NCI-H187 (cell line): ENCODE measurements at regions not wholly inside any gene's neighbourhood (a gene's known extent, or its start where the extent isn't known, plus 50 kb on each side); places are given as distances from the start of the nearest gene placed in this dataset.

Source experiments
- DNase-seq, 2 experiments: peaks; one replicate each; lab custom pipeline; 2025; lab: John Stamatoyannopoulos, UW

- no peak for DNase-seq
Measured at GRCh38 chr4:178556796-178557195, 1114.6 kb upstream of the AGA start.

- no peak for DNase-seq
Measured at GRCh38 chr4:178577933-178578332, 1135.7 kb upstream of the AGA start.

- DNase-seq: no peak
Measured at GRCh38 chr4:178595500-178596138, 1153.4 kb upstream of the AGA start.

- DNase-seq: no peak
Measured at GRCh38 chr4:178598672-178599071, 1156.4 kb upstream of the AGA start.

DNA sequence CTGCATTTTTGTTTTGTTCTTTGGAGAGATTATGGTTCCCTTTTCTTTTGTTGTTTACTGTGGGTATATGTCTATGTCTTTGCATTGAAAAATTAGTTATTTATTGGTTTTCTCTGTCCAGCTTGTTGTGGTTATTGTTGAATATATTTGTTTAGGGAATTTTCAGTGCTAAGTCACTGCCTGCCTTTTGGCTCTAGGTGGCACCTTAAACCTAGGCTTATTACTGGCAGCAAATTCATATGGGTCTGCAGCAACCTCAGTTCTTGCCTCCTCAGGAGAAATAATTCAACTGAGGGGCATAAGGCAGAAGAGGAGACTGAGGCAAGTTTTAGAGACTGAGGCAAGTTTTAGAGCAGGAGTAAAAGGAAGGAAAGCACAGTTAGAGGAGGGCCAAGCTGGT, 1157.3 kb upstream of the AGA start:
- no peak for DNase-seq

DNA sequence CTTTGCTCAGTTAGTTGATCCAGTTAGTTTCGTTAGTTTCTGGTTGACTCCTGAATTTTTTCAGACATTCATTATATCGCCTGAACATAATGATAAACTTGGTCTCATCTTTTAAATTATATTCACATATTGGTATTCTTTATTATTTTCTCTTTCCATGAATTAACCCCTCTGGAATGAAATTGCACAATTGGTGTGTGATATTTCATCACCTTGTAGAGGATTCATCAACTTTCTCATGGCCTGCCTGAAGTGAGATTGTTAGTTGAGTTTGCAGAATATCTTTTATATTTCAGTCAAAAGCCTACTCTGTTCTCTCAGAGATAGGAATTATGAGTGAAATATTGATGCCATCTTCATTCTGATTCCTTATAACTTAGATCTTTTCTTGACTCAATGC, 1160.6 kb upstream of the AGA start:
- no peak for DNase-seq

DNA sequence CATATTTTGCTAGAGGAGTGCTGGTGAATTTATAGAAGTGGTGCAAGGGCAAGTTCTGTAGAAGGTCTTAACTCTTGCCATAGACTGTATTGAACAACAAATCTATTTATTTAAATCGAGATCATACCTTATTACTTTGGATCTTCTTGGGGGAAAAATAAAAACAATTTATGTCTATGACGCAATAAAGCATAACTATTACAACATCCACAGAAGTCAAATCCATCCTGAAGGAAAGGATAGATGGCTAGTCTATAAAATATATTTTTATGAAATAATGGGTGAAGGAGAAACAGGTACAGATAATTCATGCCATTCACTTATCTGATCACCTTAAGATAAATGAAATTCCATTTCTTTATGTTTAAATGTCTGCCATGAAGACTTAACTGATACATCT, 1168.8 kb upstream of the AGA start:
- DNase-seq: no peak

DNA sequence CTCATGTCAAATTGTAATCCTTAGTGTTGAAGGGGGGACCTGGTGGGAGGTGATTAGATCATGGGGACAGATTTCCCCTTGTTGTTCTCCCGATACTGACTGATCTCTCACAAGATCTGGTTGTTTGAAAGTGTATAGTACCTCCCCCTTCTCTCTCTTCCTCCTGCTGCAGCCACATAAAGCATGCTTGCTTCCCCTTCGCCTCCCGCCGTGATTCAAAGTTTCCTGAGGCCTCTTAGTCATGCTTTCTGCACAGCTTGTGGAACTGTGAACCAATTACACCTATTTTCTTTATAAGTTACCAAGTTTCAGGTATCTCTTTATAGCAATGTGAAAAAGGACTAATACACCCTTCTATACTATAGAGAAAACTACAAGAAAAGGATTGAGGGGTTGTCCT, 1170.5 kb upstream of the AGA start:
- no peak for DNase-seq

GRCh38 chr4:178632415-178632814, 1190.2 kb upstream of the AGA start:
- no peak for DNase-seq

DNA sequence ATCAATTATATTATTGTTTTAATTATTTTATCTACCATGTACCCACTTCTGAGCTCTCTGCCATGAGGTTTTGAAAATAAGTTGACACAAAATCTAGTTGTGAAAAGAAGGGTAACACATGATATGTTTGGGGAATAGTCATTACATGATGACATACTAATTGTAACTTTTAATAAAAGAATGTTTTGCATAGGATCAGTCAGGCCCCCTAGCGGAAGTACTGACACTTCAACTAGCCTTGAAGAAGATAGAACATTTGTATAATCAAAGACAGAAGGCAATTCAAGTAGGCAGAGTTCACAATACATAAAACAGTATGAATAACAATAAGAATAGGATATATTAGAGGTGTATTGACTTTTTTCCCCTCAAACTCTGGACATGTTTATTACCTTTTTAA, 1191.0 kb upstream of the AGA start:
- DNase-seq: no peak

DNA sequence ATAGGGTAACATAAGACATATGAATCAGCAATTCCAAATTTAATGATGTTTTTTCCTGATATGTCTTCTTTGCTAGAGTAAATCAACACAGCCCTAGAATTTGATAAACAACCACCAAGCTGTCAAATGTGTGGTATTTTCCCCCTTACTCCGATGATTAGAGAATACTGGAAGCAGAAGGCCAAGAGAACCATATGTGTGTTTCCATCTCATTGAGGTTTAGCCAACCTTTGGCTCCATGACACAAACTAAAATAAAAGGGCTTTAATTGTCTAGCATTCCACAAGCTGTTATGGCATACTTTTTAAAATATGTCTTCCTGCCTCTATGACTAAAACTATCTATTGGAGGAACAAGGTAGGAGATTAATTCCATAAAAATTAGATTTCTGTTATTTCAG, 1222.4 kb upstream of the AGA start:
- no peak for DNase-seq

- DNase-seq: no peak
Measured at GRCh38 chr4:178665916-178666315, 1223.7 kb upstream of the AGA start.

GRCh38 chr4:178671766-178672165, 1229.5 kb upstream of the AGA start:
- no peak for DNase-seq

- no peak for DNase-seq
Measured at GRCh38 chr4:178672512-178672911, 1230.3 kb upstream of the AGA start.

GRCh38 chr4:178681871-178682270, 1239.6 kb upstream of the AGA start:
- no peak for DNase-seq

GRCh38 chr4:178689926-178690325, 1247.7 kb upstream of the AGA start:
- no peak for DNase-seq

DNA sequence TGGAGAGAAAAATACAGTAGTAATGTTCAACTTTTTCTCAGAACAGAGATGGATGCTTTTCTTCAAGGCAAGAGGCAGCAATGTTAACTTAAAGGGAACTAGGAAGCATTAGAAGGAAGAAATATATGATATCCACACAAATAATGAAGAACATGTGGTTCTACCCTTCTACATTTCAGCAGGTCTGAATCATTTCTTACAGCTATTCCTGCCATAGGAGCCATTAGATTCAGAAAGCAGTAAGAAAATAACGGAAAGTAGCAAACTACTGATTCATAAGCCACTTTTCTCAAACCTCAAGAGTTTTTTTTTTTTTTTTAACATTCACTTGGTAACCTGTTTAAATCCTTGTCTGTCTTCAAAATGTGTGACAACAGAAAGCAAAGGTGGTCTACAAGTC, 1251.6 kb upstream of the AGA start:
- DNase-seq: no peak

DNA sequence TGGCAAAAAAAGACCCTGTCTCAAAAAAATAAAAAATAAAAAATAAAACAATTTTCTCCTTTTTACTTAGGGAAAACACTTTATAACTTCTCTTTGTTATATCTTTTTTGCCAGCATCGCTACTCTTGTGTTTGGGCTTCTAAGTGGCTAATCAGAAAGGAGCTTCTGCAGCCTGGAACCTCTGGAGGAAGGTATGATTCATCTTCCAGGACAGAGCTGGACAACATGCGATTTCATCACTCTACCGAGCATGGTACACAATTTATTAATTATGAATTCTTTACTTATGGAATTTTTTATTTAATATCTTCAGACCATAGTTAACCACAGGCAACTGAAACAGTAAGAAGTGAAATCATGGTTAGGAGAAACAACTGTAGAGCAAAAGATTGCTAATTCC, 1254.3 kb upstream of the AGA start:
- DNase-seq: no peak

DNA sequence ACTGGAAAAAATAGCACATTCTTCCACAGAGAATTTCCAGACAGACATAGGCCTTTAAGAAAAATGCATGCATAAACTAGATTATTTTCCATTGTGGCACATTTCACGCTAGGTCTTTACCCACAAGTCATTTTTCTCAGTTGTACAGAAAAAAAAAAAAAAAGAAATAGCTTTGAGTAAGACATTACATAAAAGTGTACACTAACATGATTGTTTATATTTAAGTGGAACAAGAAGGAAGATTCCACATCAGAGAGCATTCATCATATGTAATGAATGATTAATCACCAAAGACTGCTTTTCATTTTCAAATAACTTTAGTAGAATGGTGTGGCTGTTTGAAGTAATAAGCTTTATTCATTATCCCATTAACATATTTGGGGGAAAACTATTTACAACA, 1270.2 kb upstream of the AGA start:
- DNase-seq: no peak

DNA sequence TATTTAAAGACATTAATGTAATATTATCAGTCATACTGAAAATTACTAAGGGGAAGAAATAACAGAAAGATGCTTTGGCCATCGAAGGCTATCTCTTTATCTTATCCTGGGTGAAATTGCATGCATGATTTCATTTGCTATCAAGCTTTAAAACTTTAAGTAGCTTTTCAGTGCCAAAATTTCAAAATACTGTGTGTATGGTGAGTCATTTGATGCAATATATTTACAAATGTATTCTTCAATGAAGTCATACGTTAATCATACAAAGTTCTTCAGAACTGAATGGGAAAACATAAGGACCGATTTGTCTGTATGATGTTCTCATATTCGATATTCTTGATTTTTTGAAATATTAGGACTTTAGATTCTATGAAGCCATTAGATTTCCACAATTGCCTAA, 1295.8 kb upstream of the AGA start:
- DNase-seq: no peak

DNA sequence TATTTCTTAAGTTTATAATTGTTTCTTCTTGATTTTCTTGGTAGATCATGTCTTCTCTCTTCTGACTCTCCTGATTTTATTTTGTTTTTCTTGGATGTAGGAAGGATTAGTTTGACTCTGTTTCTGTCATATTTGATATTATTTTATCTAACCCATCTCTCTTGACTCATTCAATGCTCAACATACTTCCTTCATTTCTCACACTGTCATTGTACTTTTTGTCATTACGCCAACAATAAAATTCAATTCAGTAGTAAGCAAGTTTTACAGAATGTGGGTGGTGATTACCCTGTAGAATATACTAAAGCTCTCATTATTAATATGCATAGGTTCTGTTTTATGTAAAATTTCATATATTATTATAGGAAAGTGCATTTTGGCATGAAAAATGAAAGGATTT, 1303.0 kb upstream of the AGA start:
- DNase-seq: no peak

DNA sequence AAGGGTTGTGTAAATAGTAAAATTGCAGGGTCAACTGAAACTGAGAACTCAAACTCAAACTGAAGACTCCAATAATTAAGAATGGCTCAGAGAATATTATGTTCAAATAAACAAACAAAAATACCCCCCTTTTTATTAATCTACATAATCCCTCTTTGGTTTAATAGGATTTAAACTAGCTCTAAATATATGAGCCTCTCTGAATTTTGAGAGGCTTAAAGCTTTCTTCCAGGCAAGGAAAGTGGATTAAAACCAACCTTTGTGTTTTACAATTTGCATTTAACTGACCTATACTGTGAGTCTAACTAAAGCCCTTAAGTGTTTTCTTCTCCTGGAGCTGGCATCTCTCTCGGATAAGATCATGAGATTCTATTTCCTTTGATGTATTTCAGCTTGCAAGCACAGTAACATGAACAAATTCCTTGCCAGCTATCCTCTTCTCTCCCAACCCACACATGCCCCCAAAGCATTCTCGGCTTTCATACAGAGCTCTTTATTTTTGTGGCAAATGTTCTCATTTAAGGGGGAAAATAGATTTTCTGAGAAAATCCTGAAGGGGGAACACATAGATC, 1310.8 kb upstream of the AGA start:
- no peak for DNase-seq

- no peak for DNase-seq
Measured at GRCh38 chr4:178778496-178778895, 1336.3 kb upstream of the AGA start.

DNA sequence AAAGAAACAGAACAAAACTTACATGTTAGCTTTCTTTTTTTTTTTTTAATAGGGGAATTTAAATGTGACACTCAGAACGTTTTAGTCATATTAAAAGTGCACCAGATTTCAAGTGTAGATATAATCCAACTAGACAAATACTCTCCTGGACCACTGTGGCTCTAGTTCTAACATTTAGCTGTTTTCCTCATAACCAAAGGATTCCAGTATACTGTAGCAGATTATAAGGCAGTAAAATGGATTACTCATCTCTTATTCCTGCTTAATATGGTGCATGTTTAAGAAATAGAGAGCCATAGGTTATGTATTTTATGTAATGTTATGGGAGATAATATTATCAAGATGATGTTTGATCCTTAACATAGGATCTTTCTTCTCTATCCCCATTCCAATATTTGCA, 1339.5 kb upstream of the AGA start:
- no peak for DNase-seq
